Pancreas (tissue), 10 donors: ENCODE measurements at regions not wholly inside any gene's neighbourhood (a gene's known extent, or its start where the extent isn't known, plus 50 kb on each side); places are given as distances from the start of the nearest gene placed in this dataset.

Experiments
- ATAC-seq, 4 donors: fragments of 200-7000 bp; cut with Tn5 transposase; one replicate each; pipeline versions ENCODE4 v1.8.0 to v1.9.1; 2020; ENCODE audit warnings: mild to moderate bottlenecking in 4 of 4, moderate library complexity in 4 of 4
- DNase-seq, 6 donors: peaks; one replicate each; pipeline ENCODE4 v3.0.0-alpha.2; 2020
- FAIRE-seq: peaks from 2 replicates; lab custom pipeline; 2012; peaks lifted over from hg19 to GRCh38; lab: Jason Lieb, UNC
- H3K27ac ChIP-seq, 4 donors: fragments of 200-600 bp; sonication (generic); 1 replicate in 3 of 4; 2 replicates in 1 of 4; pipeline versions ENCODE4 v1.5.0 to v1.8.0; 2020
- H3K27me3 ChIP-seq, 4 donors: fragments of 200-600 bp; one replicate each; pipeline ENCODE4 v1.8.0; 2021
- H3K36me3 ChIP-seq, 3 donors: fragments of 200-600 bp; sonication (generic) in 1 of 3; one replicate each; pipeline versions ENCODE4 v1.5.0 to v1.8.0; 2020 to 2021
- H3K4me1 ChIP-seq, 3 donors: fragments of 200-600 bp; one replicate each; pipeline ENCODE4 v1.8.0; 2021
- H3K4me3 ChIP-seq, 4 donors: fragments of 200-600 bp; sonication (generic) in 2 of 4; one replicate each; pipeline versions ENCODE4 v1.5.0 to v1.8.0; 2020 to 2021
- H3K9me3 ChIP-seq, 4 donors: fragments of 200-600 bp; one replicate each; pipeline ENCODE4 v1.8.0; 2021
- WGBS, 2 donors: extraction: QIAGEN DNeasy Blood & Tissue Kit; methylation state at CpG; one replicate each; pipeline ENCODE4 v1.1.7; 2013; 5-methylcytosine and 5-hydroxymethylcytosine counted together
- intact Hi-C, 3 donors: fragments of 100-400 bp; cut with DNase I; formaldehyde crosslinking; loops; one replicate each; pipeline versions ENCODE4 v1.11.1 to v1.14.2; 2022
- TF ChIP-seq, protein P1 (sequence below), 4 donors: fragments of 200-600 bp; sonication (generic) in 3 of 4; IDR thresholded peaks; one replicate each; pipeline versions ENCODE4 v1.5.0 to v1.8.0; 2021; ENCODE audit warnings: antibody characterized with exemption in 4 of 4
- donor health status: healthy with polysubstance abuse.
- donor health status: DM: no; HTN: no; CAD: no; lungs with moderate emphysema.
- donor health status: DM: no; HTN: no; CAD: no.
- donor health status: control.
- donor health status: control.
- donor health status: Bipolar disorder and iron deficiency.
- donor health status: DM: yes; HTN: yes; CAD: no.
- donor health status: DM: no; HTN: no; CAD: no.
- donor health status: DM: no; HTN: no; CAD: no.
- donor health status: DM: yes; HTN: yes; CAD: no.

DNA sequence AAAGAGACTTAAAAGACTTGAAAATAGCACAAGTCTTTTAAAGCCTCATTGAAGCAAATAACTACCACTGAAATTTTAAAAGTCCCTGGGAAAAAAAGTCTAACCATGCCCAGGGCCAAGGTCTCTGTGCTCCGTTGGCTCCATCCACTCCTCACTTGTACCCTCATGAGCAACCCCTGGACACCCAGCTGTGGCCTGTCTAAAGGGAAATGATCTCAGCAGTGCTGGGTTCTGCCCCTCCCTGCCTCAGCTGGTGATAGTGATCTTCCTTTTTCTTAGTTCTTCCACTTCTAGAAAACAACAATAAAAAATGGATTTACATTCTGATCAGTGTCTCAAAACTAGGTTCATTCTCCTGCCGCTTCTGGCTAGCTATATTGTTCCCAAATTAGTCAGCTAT, 423.5 kb upstream of the ADAMTS5 start:
- H3K27me3 ChIP-seq, result no peaks in the 10 kb centered on the region
- H3K4me3 ChIP-seq, result no peak overlapping the region
- ATAC-seq, result no peak
- TF ChIP-seq, protein P1, sequence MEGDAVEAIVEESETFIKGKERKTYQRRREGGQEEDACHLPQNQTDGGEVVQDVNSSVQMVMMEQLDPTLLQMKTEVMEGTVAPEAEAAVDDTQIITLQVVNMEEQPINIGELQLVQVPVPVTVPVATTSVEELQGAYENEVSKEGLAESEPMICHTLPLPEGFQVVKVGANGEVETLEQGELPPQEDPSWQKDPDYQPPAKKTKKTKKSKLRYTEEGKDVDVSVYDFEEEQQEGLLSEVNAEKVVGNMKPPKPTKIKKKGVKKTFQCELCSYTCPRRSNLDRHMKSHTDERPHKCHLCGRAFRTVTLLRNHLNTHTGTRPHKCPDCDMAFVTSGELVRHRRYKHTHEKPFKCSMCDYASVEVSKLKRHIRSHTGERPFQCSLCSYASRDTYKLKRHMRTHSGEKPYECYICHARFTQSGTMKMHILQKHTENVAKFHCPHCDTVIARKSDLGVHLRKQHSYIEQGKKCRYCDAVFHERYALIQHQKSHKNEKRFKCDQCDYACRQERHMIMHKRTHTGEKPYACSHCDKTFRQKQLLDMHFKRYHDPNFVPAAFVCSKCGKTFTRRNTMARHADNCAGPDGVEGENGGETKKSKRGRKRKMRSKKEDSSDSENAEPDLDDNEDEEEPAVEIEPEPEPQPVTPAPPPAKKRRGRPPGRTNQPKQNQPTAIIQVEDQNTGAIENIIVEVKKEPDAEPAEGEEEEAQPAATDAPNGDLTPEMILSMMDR (IDR thresholded peaks at IDR 0.05), result no peak
- no peaks in the 10 kb centered on the region for H3K4me1 ChIP-seq
- FAIRE-seq, result no peak
- H3K9me3 ChIP-seq, result no peaks in the 10 kb centered on the region
- WGBS, 2 donors, result 73 to 79% methylated on average over 2 of the region's 2 CpGs
- no peaks in the 10 kb centered on the region for H3K36me3 ChIP-seq
- no peak for DNase-seq
- intact Hi-C loops, result no loop called here
- H3K27ac ChIP-seq, result no peak overlapping the region

DNA sequence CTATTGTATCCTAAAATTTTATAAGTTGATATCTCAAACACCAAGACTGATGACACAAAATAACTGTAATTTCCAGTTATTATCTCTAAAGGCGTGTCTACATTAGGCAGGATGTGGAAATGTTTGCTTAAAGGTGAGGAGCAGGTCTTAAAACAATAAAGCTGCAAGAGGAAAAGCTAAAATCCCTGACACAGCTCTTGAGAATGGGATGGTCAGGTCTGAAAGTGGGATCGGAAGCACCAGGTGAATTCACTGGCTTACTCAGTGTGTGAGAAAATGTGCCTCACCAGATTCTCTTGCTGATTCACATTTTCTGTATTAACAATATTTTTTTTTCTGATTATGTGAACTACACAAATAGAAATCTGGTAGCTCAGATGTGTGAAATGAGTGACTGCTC, 421.9 kb upstream of the ADAMTS5 start:
- ATAC-seq, result no peak
- no peak overlapping the region for H3K27ac ChIP-seq
- no peaks in the 10 kb centered on the region for H3K27me3 ChIP-seq
- no peak overlapping the region for H3K4me3 ChIP-seq
- TF ChIP-seq, protein P1 (IDR thresholded peaks at IDR 0.05), result no peak
- intact Hi-C loops, result no loop called here
- no peaks in the 10 kb centered on the region for H3K9me3 ChIP-seq
- no peak for DNase-seq
- H3K4me1 ChIP-seq, result no peaks in the 10 kb centered on the region
- no peak for FAIRE-seq
- H3K36me3 ChIP-seq, result no peaks in the 10 kb centered on the region
- 77 to 82% methylated on average over 2 of the region's 2 CpGs for WGBS, 2 donors

DNA sequence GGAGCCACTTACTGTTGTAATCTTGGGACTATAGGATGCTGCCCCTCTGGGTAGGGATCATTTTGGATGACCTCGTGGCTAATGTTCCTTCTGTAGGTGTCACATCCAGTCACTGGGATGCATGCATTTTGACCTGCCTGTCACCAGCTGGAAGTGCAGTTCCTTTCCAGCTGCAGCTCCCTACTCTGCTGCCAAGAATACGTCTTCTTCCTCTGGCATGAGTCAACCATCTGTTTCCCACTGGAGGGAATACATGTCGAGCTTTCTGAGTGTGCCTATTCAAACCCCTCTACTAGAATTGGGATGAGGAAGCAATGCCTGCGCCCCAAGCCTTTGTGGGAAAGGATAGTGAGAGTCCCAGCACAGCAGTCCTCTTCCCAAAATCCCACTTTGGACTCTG, 415.5 kb upstream of the ADAMTS5 start:
- DNase-seq, result no peak
- Histone ChIP-seq H3K27me3 (no peaks in the 10 kb centered on the region), H3K27ac (no peak overlapping the region), H3K9me3 (no peaks in the 10 kb centered on the region), H3K36me3 (no peaks in the 10 kb centered on the region), H3K4me3 (no peak overlapping the region), H3K4me1 (no peaks in the 10 kb centered on the region)
- no peak for ATAC-seq
- TF ChIP-seq, protein P1 (IDR thresholded peaks at IDR 0.05), result no peak
- no peak for FAIRE-seq
- intact Hi-C loops, result no loop called here
- WGBS, 2 donors, result 45 to 65% methylated on average over 4 of the region's 4 CpGs

DNA sequence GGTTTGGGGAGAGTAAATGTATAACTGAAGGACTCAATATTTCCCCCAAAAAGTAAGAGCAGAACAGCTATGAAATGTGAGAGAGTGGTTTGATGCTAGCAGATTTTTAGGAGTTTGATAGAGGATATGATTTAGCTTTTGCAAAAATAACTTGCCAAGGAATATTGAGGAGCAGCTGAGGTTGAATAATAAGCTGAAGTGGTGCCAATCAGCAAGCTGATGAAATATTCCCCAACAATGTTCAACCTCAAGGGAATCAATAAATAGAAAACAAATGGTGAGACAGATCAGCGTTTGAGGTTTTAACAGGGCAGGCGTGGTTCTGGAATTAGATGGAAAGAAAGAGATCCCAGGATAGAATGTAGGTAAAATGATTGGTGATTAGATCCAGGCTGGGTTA, 413.4 kb upstream of the ADAMTS5 start:
- no peaks in the 10 kb centered on the region for H3K36me3 ChIP-seq
- 31 to 37% methylated on average over 2 of the region's 2 CpGs for WGBS, 2 donors
- H3K27me3 ChIP-seq, result no peaks in the 10 kb centered on the region
- H3K4me3 ChIP-seq, result no peak overlapping the region
- no peaks in the 10 kb centered on the region for H3K4me1 ChIP-seq
- no peak for ATAC-seq
- no peak for FAIRE-seq
- H3K27ac ChIP-seq, result no peak overlapping the region
- no peaks in the 10 kb centered on the region for H3K9me3 ChIP-seq
- no peak for DNase-seq
- intact Hi-C loops, result no loop called here
- TF ChIP-seq, protein P1 (IDR thresholded peaks at IDR 0.05), result no peak

DNA sequence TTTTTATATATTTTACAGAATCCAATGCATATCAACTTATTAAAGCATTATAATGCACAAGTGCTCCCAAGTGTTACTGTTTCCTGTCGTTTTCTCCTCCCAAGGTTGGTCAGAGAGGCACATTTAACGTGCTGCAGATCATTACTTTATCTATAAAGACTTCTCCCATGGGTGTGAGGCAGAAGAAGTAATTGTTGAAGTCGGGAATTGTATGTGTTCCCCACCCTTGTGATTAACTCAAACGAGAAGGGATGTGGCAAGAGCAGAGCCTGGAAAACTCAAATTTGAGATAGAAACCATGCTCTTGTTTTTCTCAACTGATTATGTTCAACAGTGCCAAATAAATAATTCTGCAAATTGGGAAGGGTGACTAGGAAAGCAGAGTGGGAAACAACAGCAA, 412.5 kb upstream of the ADAMTS5 start:
- 43 to 48% methylated on average over 4 of the region's 4 CpGs for WGBS, 2 donors
- no peak for DNase-seq
- no peak overlapping the region for H3K27ac ChIP-seq

More for the DNA sequence above, 412.5 kb upstream of the ADAMTS5 start:
- TF ChIP-seq, protein P1 (IDR thresholded peaks at IDR 0.05), result no peak
- Histone ChIP-seq H3K4me1 (no peaks in the 10 kb centered on the region), H3K4me3 (no peak overlapping the region), H3K9me3 (no peaks in the 10 kb centered on the region), H3K36me3 (no peaks in the 10 kb centered on the region), H3K27me3 (no peaks in the 10 kb centered on the region)
- FAIRE-seq, result no peak
- no peak for ATAC-seq
- intact Hi-C loops, result no loop called here
